SKM-1 (cell line): ENCODE measurements at regions not wholly inside any gene's neighbourhood (a gene's known extent, or its start where the extent isn't known, plus 50 kb on each side); places are given as distances from the start of the nearest gene placed in this dataset.
A peak's percentile ranks its signal among the peaks of the same experiment; 100 is the strongest.
"Not testable (repeated sequence)": the region's sequence is repeated elsewhere in the genome, so short reads cannot be mapped to it uniquely, and the experiment has no call there.

Experiments used
- DNase-seq: peaks from one replicate; lab custom pipeline; 2025; ENCODE audit not compliant: unreplicated experiment; lab: John Stamatoyannopoulos, UW

DNA sequence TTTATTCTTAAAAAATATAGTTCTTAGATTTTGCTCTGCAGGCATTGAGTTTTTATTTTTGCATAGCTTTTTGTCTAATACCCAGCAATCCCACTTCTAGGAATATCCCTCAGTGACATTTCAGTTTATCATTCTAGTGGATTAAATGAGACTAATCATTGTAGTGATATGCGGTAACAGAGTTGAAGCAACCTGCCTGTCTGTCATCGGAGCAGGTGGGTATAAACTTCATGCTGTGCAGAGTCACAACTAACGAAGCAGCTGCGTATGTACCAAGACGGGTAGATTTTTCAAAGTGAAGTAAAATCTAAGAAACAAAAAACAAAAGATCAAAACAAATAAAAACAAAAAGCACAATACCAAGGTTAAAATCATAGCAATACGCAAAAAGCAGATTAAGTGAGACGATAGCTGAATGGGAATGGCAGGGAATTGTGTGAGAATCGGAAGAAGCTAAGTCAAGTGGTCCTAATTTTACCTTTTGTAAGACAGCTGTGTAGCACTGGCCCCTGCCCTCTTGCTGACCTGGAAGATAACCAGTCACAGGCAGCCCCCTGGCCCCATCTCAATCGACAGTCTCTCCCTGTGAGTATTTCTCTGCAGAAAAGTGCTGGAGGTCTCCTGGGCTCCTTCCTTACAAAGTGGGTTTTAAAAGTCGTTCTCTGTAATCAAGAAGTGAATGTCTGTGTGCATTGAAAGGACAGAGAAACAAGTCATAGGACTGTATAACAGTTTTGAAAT is 169.2 kb downstream of the OR2B2 start:
- DNase-seq, result no peak

DNA sequence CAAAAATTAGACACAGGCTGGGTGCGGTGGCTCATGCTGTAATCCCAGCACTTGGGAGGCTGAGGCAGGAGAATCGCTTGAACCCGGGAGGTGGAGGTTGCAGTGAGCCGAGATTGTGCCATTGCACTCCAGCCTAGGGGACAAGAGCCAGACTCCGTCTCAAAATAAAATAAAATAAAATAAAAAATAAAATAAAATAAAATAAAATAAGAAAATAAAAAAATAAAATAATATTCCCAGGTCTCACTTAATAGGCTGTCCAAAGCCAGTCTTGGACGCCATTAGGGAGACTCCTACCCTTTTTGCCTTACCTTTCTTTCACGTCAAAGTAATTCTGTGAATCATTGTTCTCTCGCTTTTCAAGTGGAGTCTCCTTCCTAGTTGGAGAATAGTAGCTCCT is 172.3 kb downstream of the OR2B2 start:
- DNase-seq, result not testable (repeated sequence)

DNA sequence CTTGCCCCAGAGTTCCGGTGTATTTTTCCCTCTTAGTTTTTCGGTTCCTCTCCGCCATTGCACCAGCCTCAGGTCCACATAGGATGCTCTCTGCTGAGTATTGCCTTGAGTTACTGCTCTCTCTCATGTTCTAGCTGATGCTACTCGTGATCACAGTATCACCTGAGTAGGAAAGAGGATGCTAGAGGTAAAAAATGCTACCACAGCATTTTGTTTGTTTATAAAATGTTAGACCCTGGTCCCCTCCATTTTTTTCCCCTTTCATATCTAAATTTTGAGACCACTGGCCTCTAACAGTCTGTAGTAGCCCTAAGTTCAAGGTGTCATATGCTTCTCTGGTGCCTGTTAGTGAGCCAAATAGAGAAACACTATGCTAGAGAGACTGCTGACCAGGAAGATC is 175.5 kb downstream of the OR2B2 start:
- no peak for DNase-seq

DNA sequence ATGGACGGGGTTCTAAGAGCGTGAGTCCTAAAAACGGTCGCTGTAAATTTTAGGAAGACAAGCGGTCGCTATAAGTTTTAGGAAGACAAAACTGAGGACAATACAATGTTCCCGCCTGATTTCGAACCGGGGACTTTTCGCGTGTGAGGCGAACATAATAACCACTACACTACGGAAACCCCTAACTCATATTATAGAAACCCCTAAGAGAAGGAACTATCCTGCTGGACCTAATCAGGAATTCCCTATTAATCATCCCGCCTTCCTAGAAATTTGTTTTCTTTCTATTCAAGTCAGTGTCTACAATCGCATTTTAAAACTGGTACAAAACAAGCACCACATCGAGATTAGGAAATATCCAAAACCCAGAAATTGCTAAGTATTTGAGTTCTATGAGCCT is 183.8 kb downstream of the OR2B2 start:
- DNase-seq, result no peak

DNA sequence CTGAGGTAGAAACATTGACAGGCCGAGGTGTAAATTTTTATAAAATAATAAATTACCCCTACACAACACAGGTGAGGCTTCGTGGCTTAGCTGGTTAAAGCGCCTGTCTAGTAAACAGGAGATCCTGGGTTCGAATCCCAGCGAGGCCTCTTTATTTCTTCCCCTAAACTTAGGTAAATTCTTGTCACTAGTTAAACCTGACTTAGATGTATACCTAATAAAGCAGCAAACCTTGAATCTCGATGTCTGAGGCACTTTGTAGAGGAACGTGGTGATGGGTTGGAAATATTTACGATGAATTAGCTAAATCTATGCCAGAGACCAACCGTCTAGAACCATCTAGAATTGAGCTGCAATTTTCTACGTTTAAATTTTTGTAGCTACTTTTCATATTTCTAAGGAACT is 185.6 kb downstream of the OR2B2 start:
- DNase-seq, result no peak

DNA sequence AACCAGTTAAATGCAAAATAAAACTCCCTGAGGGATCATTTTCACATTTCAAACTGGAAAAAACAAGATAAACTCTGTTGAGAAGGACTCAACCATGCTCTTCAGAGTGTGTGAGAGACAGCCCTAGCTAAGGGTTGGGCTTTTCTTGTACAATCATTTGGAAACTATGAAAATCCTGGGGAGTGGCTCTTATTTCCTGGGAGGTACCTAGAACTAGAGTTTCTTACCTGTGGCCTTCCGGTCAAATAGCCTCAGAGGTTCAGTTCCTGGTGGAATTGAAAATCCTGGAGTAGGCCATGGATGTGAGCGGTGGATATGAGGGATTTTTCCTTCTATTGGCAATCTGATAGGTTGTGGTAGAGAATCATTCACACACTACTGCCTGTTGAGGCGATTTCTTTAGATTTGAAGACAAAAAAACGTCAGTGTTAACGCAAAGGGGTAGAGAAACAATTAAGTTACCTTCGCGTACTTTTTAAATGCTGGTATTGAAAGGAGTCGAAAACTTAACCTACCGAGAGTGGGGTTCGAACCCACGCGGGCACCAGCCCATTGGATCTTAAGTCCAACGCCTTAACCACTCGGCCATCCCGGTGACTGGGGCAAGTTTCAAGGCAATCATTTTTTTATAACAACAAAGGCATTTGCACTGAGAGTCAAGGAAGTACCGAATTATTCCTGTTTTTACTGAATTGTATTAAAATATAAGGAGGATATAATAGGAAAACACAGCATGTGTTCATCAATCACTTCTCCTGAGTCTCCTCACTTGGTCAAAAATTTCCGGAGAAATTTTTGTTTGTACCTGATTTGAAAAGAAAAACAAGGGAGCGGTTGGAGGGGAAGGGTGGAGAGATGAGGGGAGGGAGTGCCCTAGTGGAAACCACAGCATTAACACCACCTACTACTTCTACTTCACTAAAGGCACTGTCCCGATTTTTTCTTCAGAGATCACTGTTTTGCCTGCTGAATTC is 191.3 kb downstream of the OR2B2 start:
- DNase-seq, result no peak

DNA sequence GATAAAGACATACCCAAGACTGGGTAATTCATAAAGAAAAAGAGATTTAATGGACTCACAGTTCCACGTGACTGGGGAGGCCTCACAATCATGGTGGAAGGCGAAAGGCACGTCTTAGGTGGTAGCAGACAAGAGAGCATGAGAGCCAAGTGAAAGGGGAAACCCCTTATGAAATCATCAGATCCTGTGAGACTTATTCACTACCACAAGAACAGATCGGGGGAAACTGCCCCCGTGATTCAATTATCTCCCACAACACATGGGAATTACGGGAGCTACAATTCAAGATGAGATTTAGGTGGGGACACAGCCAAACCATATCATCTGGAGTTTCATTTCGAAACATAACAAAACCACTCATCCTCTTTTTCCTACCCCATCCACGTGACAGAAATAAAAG is 193.2 kb downstream of the OR2B2 start:
- not testable (repeated sequence) for DNase-seq

DNA sequence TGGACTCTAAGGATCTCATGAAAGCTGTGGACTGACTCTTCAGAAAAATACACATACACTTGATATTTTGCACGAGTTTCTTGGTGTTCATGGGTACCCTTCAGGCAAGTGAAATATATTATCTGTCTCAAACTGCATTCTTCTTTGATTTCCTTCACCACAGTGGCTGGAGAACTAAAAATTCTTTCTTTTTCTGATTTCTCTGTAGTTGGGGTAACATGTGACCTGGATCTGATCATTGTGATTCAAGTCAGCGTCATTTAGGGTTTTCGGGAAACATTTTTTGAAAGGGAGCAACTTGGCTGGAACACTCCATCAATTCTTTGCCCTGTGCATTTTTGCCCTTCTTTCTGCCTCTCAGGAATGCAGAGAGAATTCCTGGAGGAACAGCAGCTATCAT is 205.8 kb downstream of the OR2B2 start:
- no peak for DNase-seq

DNA sequence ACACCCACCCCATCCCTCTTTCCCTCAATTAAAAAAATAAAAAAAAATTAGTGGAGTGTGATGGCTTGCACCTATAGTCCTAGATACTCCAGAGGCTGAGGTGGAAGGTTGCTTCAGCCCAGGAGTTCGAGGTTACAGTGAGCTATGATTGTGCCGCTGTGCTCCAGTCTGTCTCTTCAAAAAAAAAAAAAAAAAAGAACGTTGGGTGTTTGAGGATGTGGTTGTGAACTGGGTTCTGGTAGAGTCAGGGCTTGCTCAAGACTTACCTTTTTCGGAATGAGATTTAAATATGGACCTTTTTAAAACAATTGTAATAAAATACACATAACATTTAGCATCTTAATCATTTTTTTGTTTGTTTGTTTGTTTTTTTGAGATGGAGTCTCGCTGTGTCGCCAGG is 211.9 kb downstream of the OR2B2 start:
- no peak for DNase-seq

DNA sequence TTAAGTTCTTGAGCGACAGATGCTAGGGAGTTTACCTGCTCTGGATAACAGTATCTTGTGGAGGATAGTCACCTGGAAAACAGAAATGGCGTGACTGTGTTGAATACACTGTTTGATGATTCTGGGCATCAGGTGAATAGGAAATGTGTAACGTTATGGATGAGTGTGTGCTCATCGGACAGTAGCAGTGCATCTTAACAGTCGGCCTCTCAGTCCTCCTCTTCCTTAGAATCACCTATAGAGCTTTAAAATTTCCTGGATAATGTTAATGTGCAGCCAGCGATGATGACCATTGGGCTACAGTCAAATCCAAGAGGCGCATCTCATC is 217.7 kb downstream of the OR2B2 start:
- DNase-seq, result no peak

DNA sequence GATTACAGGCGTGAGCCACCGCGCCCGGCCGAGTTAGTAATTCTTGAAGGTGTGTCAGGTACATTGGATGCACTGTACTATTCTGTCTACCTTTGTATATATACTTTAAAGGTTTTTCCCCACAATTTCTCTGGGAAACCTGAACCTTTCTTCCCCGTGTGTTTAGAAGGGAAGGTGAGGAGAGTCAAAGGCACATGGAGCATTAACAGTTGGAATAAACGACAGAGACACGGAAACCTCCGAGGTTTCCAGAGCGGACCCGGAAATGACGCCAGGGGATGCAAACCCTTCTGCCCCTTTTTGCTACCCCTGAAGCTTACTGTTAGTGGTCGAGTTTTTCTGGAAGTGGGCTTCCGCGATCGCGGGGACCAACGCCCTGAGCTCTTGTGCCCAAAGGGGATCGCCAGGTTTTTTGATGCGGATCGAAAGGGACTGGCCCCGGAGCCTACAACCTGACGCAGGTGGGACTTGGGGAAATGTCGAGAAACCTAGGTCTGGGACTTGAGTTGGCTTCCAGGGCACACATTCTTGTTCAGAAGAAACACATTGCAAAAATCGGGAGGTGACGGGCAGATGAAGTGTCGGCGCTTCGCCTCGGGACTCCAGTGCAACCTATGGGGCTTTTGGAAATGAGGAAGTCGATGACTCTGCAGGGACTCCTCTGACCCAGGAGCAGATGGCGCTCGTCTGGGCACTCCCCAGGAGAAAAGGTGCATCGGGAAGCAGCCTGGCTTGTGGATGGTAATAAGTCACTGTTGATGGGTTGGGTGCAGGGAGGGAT is 218.2 kb downstream of the OR2B2 start:
- peak; percentile 46 for DNase-seq

DNA sequence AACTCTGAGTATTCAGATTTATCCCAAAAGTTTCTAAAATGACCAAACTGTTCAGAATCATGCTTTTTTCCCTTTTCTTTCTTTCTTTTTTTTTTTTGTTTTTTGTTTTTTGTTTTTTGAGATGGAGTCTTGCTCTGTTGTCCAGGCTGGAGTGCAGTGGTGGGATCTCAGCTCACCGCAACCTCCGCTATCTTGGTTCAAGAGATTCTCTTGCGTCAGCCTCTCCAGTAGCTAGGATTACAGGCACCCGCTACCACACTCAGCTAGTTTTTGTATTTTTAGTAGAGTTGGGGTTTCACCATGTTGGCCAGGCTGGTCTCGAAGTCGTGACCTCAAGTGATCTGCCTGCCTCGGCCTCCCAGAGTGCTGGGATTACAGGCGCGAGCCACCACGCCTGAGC is 219.2 kb upstream of the ZNF184 start:
- not testable (repeated sequence) for DNase-seq

DNA sequence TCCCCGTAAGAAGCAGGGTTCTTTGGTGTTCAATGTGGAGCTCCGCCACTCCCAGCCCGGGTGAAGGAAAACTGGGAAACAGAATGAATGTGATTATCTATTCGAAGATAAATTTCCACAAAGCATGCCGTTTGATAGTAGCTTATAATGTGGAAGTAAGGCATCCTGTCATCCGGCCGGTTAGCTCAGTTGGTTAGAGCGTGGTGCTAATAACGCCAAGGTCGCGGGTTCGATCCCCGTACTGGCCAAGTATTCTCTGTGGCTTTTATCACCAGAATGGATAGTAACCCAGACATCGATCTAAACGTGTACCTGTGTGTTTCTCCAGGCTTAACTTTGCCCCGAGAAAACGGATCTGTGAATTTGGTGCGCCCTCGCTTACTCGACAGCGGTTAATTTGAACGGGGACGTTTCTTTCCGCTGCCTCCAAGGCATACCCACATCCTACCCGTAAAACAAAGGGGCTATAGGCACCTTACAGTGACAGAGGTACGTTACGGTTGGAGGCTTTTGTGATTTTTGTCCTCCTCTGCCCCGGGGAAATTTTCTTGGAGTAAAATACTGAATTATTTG is 215.2 kb upstream of the ZNF184 start:
- DNase-seq, result peak; percentile 57

DNA sequence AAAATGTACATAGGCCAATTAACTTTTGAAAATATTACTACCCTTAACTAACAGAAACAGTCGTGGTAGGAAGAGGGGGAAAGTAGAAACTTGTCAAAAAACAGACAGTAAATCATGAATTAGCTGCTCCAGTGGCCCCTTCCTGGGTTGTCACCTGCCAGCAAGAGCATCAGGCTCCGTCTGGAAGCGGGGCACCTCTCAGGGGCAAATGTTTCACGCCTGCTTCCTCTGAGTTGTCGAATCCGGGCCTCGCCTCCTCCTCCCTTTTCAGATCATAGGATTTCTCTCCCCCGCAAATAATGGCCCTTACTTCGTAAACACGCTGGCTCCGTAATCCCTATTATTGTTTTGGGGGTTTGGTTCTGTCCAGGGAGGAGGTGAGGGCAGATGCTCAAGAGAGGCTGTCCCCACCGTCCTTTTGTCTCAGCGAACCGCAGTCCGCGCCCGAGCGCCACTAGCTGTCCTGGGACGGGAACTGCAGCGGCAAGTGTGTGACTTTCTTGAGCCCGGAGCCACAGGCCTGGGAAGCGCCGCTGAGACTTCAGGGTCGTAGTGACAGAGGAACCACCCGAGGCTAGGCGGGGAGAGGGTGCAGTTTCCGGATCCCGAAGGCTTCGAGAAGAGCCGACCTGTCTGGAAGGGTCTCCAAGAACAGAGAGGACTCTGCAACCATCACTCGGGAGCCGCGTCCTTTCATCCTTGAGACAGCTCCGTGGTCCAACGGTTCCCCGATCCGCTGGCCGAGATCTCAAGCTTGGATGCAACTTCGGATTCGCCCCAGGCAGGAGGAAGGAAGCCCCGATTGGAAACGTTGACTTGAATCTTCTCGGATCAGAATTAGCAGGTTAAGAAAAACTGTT is 214.5 kb upstream of the ZNF184 start:
- DNase-seq, result peak; percentile 72

DNA sequence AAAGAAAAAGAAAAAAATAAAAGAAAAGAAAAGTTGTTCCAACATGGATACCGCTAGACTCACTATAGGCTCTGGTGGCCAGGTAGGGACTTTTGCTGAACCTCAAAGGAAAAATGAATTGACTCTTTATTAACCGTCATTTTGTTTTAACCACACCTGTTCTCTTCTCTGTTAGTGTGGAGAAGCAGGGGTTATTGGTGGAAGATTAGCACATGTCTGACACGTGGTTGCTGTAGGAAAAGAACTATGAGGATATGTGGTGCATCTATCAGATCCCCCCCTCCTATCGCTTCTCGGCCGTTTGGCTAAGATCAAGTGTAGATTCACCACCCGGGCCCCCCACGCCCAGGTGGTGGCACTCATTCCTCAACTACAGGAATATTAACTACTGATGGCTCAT is 212.4 kb upstream of the ZNF184 start:
- no peak for DNase-seq

DNA sequence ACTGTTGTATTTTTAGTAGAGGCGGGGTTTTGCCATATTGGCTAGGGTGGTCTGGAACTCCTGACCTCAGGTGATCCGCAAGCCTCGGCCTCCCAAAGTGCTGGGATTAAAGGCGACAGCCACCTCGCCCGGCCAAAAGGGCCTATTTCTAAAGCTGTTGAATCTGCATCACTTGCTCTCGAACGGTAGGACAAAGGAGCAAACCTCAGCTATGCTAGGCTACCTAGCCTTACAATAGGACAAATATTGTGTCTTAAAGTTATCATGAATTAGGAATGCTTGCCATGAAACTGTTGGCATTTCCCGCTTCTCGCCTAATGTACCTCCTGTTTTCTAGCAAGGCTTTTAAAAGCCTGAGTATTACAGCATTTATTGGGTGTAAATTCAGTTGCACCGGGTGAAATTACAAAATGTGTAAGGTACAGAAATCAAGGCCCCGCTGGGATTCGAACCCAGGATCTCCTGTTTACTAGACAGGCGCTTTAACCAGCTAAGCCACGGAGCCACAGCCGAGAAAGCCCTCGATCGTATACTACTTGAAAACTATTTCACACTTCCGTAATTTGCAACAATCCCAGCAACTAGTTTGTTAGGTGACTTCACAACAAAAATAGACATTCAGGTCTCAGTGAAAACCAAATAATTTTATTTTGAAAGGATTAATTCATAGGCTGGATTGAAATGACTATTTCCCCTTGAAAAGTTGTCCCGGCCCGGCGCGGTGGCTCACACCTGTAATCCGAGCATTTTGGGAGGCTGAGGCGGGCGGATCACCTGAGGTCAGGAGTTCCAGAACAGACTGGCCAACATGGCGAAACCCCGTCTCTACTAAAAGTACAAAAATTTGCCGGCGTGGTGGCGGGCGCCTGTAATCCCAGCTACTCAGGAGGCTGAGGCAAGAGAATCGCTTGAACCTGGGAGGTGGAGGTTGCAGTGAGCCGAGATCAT is 211.6 kb upstream of the ZNF184 start:
- peak; percentile 66 for DNase-seq

DNA sequence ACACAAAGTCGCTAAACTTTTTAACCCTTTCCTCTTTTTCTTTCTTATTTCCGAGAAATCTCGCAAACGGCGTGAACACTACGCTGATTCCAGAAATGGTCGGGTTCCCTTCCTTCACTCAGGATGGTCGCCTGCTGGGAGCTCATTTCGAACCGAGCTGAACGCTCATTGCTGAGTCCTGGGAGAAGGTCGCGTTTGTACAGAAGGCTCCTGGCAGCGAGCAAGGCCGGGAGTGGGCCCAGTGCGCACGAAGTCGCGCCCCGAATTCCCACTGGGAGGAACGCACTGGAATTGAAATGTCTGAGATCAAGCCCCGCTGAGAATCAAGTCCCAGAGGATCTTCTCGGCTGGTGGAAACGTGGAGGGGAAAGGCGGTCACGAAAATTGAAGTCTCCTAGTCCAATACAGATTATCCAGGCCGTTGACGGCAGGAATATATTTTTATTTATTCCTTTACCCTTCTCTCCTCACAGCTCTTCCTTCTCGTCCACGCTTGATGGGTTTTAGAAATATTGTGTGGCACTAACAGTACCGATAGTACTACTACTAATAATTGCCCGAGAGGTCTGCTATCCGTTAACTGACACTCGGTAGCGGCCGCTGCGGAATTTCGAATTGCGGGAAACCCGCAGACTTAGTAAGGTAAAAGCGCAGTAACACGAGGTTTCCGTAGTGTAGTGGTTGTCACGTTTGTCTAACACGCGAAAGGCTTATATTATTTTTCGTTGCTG is 207.2 kb upstream of the ZNF184 start:
- no peak for DNase-seq

DNA sequence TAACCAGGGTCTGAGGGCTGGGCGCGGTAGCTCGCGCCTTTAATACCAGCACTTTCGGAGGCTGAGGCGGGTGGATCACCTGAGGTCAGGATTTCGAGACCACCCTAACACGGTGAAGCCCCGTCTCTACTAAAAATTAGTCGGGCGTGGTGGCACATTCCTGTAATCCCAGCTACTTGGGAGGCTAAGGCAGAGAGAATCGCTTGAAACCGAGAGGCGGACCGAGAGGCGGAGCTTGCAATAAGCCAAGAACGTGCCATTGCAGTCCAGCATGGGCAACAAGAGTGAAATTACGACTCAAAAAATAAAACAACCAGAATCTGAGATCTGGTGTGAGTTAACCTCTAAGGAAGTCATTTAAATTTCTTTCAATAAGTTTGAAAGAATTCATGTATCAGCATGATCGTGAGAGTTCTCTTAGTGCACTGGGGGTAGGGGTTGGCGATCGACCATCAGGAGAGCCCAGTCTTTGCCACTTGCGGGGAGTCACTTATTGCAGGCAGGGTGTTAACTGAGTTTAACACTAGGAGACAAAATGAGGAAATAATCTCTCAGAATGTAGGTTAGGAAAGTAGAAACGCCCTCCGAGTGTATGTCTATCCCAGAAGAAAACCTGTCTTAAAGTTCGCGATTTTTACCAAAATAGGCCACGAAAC is 206.5 kb upstream of the ZNF184 start:
- no peak for DNase-seq
